PC-9 (cell line): ENCODE measurements at regions not wholly inside any gene's neighbourhood (a gene's known extent, or its start where the extent isn't known, plus 50 kb on each side); places are given as distances from the start of the nearest gene placed in this dataset.

ENCODE experiments used
- BruUV-seq: library from RNA; stranded (reverse); fragments of 400-500 nt; replicated peaks from 2 replicates; lab custom pipeline; 2021; lab: Mats Ljungman, UMichigan
- CTCF ChIA-PET: fragments of 300-600 bp; sonication (Branson Sonifier 250); formaldehyde crosslinking; loops from one replicate; lab custom pipeline; 2022; ENCODE audit warnings: antibody characterized with exemption; lab: Charles Lee
- POLR2A ChIA-PET: fragments of 300-600 bp; sonication (Branson Sonifier 250); formaldehyde crosslinking; loops from one replicate; lab custom pipeline; 2022; ENCODE audit warnings: antibody characterized with exemption; ENCODE audit not compliant: unreplicated experiment; lab: Charles Lee
- DNase-seq, 2 experiments: peaks; one replicate each; pipeline versions ENCODE4 v3.0.0 to v3.0.0-alpha.2; 2015 to 2022; ENCODE audit warnings: mixed read lengths in 1 of 2
- H2AFZ ChIP-seq: fragments of 200-600 bp; sonication (generic); 2 replicates; pipeline ENCODE4 v1.8.1; 2017; ENCODE audit warnings: antibody characterized with exemption
- H3F3A ChIP-seq: fragments of 200-600 bp; sonication (generic); 2 replicates; pipeline ENCODE4 v1.8.1; 2017; ENCODE audit warnings: antibody characterized with exemption, mild to moderate bottlenecking, low read depth; ENCODE audit not compliant: insufficient read depth
- H3K27ac ChIP-seq: fragments of 200-600 bp; sonication (generic); 2 replicates; pipeline ENCODE4 v1.6.1; 2016; ENCODE audit warnings: mixed run types
- H3K27me3 ChIP-seq: fragments of 200-600 bp; sonication (generic); 2 replicates; pipeline ENCODE4 v1.6.1; 2016; ENCODE audit warnings: low read depth, mixed run types; ENCODE audit not compliant: insufficient read depth
- H3K36me3 ChIP-seq: fragments of 200-600 bp; sonication (generic); 2 replicates; pipeline ENCODE4 v1.6.1; 2016; ENCODE audit warnings: low read depth, mixed run types
- H3K4me1 ChIP-seq: fragments of 200-600 bp; sonication (generic); replicated peaks from 2 replicates; pipeline ENCODE4 v1.6.1; 2016; ENCODE audit warnings: mixed run types; ENCODE audit not compliant: insufficient read depth
- H3K4me2 ChIP-seq: fragments of 200-600 bp; sonication (generic); 2 replicates; pipeline ENCODE4 v1.6.1; 2017; ENCODE audit warnings: mixed run types
- H3K4me3 ChIP-seq: fragments of 200-600 bp; sonication (generic); 2 replicates; pipeline ENCODE4 v1.6.1; 2016; ENCODE audit warnings: mixed run types
- H3K79me2 ChIP-seq: fragments of 200-600 bp; sonication (generic); 2 replicates; pipeline ENCODE4 v1.6.1; 2017; ENCODE audit warnings: low read depth, mixed run types
- H3K9me2 ChIP-seq: fragments of 200-600 bp; sonication (generic); 2 replicates; pipeline ENCODE4 v1.8.1; 2017; ENCODE audit warnings: mild to moderate bottlenecking; ENCODE audit not compliant: insufficient read depth
- H3K9me3 ChIP-seq: fragments of 200-600 bp; sonication (generic); 2 replicates; pipeline ENCODE4 v1.8.1; 2016; ENCODE audit warnings: low read depth; ENCODE audit not compliant: insufficient read depth
- H4K20me1 ChIP-seq: fragments of 200-600 bp; sonication (generic); 2 replicates; pipeline ENCODE4 v1.8.1; 2017; ENCODE audit not compliant: insufficient read depth
- CTCF ChIP-seq: fragments of 200-600 bp; sonication (generic); conservative IDR thresholded peaks from 2 replicates; pipeline ENCODE4 v1.6.1; 2017; ENCODE audit warnings: mixed run types, antibody characterized with exemption, mild to moderate bottlenecking, moderate library complexity
- EZH2 ChIP-seq: fragments of 200-600 bp; sonication (generic); IDR thresholded peaks from 2 replicates; pipeline ENCODE4 v1.8.0; 2017; ENCODE audit warnings: antibody characterized with exemption, low read depth
- intact Hi-C: fragments of 100-400 bp; cut with micrococcal nuclease; formaldehyde crosslinking; loops from one replicate; pipeline ENCODE4 v1.10.0; 2022; ENCODE audit not compliant: unreplicated experiment

- Histone ChIP-seq H3K79me2 (no peaks in the 10 kb centered on the region), H3K27ac (no peak overlapping the region), H2AFZ (no peak overlapping the region), H3K9me2 (no peaks in the 10 kb centered on the region), H3K4me2 (no peak overlapping the region), H3F3A (no peaks in the 10 kb centered on the region), H4K20me1 (no peaks in the 10 kb centered on the region), H3K36me3 (no peaks in the 10 kb centered on the region), H3K27me3 (no peaks in the 10 kb centered on the region), H3K9me3 (no peaks in the 10 kb centered on the region), H3K4me1 (no peaks in the 10 kb centered on the region), H3K4me3 (no peak overlapping the region)
- ChIA-PET POLR2A (no interaction called here), CTCF (no interaction called here)
- no TSS peak for BruUV-seq
- intact Hi-C loops: no loop called here
- no peak for DNase-seq
- TF ChIP-seq CTCF: no peak
- no peak for TF ChIP-seq EZH2
These were observed 1514.5 kb upstream of the ADGRL3 start for GRCh38 chr4:59685626-59686025.

GRCh38 chr4:59689149-59689548 lies 1511.0 kb upstream of the ADGRL3 start:
- no peak overlapping the region for H3K27ac ChIP-seq

GRCh38 chr4:59695355-59696053 lies 1504.6 kb upstream of the ADGRL3 start:
- BruUV-seq: no TSS peak
- POLR2A ChIA-PET: no interaction called here
- Histone ChIP-seq H3K79me2 (no peaks in the 10 kb centered on the region), H2AFZ (no peak overlapping the region), H3K4me1 (no peaks in the 10 kb centered on the region), H3F3A (no peaks in the 10 kb centered on the region), H3K9me3 (no peaks in the 10 kb centered on the region), H3K27me3 (no peaks in the 10 kb centered on the region), H3K9me2 (no peaks in the 10 kb centered on the region), H3K4me3 (no peak overlapping the region), H4K20me1 (no peaks in the 10 kb centered on the region), H3K4me2 (no peak overlapping the region), H3K36me3 (no peaks in the 10 kb centered on the region), H3K27ac (no peak overlapping the region)
- CTCF ChIA-PET: no interaction called here
- DNase-seq: no peak
- TF ChIP-seq CTCF (no peak), EZH2 (no peak)
- intact Hi-C loops: no loop called here

More at GRCh38 chr4:59689149-59689548, 1511.0 kb upstream of the ADGRL3 start:
- Histone ChIP-seq H3K4me2 (no peak overlapping the region), H3K4me1 (no peaks in the 10 kb centered on the region), H3K36me3 (no peaks in the 10 kb centered on the region), H3K79me2 (no peaks in the 10 kb centered on the region), H3K4me3 (no peak overlapping the region), H3K27me3 (no peaks in the 10 kb centered on the region), H3K9me2 (no peaks in the 10 kb centered on the region), H2AFZ (no peak overlapping the region), H3K9me3 (no peaks in the 10 kb centered on the region), H3F3A (no peaks in the 10 kb centered on the region), H4K20me1 (no peaks in the 10 kb centered on the region)
- ChIA-PET CTCF (no interaction called here), POLR2A (no interaction called here)
- intact Hi-C loops: no loop called here
- DNase-seq: no peak
- TF ChIP-seq EZH2 (no peak), CTCF (no peak)
- no TSS peak for BruUV-seq
